Suprapubic skin (tissue), 4 donors: ENCODE measurements at regions not wholly inside any gene's neighbourhood (a gene's known extent, or its start where the extent isn't known, plus 50 kb on each side); places are given as distances from the start of the nearest gene placed in this dataset.

Experiments
- EP300 ChIP-seq: sonication (generic); formaldehyde crosslinking; IDR thresholded peaks from one replicate; pipeline ENCODE4 v1.6.1; 2017; ENCODE audit warnings: antibody characterized with exemption
- POLR2A ChIP-seq, 2 donors: fragments of 450-650 bp; IDR thresholded peaks; one replicate each; pipeline ENCODE4 v1.6.1; 2017; ENCODE audit warnings: antibody characterized with exemption in 2 of 2, mild to moderate bottlenecking in 2 of 2, moderate library complexity in 2 of 2
- POLR2AphosphoS5 ChIP-seq, 3 donors: sonication (generic); formaldehyde crosslinking; IDR thresholded peaks; one replicate each; pipeline ENCODE4 v1.6.1; 2017; ENCODE audit warnings: antibody characterized with exemption in 3 of 3
- TF ChIP-seq, protein P1 (sequence below), 2 donors: fragments of 200-600 bp in 1 of 2; fragments of 450-650 bp in 1 of 2; sonication (generic) in 1 of 2; IDR thresholded peaks; one replicate each; pipeline ENCODE4 v1.5.1; 2016 to 2019; ENCODE audit warnings: antibody characterized with exemption in 2 of 2, mild to moderate bottlenecking in 1 of 2, moderate library complexity in 1 of 2

GRCh38 chr9:115204904-115205453 is 87.0 kb upstream of the TNC start:
- TF ChIP-seq, protein P1, sequence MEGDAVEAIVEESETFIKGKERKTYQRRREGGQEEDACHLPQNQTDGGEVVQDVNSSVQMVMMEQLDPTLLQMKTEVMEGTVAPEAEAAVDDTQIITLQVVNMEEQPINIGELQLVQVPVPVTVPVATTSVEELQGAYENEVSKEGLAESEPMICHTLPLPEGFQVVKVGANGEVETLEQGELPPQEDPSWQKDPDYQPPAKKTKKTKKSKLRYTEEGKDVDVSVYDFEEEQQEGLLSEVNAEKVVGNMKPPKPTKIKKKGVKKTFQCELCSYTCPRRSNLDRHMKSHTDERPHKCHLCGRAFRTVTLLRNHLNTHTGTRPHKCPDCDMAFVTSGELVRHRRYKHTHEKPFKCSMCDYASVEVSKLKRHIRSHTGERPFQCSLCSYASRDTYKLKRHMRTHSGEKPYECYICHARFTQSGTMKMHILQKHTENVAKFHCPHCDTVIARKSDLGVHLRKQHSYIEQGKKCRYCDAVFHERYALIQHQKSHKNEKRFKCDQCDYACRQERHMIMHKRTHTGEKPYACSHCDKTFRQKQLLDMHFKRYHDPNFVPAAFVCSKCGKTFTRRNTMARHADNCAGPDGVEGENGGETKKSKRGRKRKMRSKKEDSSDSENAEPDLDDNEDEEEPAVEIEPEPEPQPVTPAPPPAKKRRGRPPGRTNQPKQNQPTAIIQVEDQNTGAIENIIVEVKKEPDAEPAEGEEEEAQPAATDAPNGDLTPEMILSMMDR (IDR thresholded peaks at IDR 0.05) = no peak
- TF ChIP-seq POLR2A (IDR thresholded peaks at IDR 0.05) (no peak), POLR2AphosphoS5 (IDR thresholded peaks at IDR 0.05) (no peak), EP300 (no peak)
